Ecto neural progenitor cell (in vitro differentiated cells): ENCODE measurements at regions not wholly inside any gene's neighbourhood (a gene's known extent, or its start where the extent isn't known, plus 50 kb on each side); places are given as distances from the start of the nearest gene placed in this dataset.
"Not testable (repeated sequence)": the region's sequence is repeated elsewhere in the genome, so short reads cannot be mapped to it uniquely, and the experiment has no call there.

ENCODE experiments used
- DNase-seq: peaks from one replicate; pipeline ENCODE4 v3.0.0-alpha.2; 2018; ENCODE audit warnings: low spot score

DNA sequence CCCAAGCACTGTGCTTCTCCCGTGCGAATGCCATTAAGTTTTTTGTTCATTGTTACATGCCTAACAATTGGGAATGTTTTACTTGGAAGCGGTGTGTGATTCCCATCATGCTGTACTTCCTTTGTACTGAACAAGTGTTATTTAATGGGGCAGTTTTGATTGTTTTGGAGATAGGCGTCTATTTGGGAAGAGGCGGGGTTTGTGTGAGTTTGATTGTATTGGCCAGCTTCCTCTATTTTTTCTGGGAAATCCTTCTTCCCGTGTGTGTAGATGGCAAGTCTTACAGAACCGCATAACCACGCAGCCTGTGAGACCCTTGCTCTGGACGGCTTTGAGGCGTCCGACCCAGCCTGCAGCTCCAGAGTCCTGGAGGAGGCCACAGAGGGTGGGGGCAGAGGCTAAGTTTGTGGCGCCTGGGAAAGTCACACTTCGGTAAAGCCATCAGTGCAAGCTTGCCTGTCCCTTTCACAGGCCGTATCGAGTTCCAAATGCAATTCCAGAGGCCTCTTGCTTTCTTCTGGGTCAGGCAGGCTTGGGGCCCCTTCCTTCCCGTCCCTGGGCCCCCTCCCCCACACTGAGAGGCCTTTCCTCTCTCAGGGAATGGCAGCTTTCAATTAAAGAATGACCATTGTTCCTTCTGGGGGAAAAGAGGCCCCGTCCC lies 210.3 kb downstream of the TOMM20 start:
- no peak for DNase-seq

DNA sequence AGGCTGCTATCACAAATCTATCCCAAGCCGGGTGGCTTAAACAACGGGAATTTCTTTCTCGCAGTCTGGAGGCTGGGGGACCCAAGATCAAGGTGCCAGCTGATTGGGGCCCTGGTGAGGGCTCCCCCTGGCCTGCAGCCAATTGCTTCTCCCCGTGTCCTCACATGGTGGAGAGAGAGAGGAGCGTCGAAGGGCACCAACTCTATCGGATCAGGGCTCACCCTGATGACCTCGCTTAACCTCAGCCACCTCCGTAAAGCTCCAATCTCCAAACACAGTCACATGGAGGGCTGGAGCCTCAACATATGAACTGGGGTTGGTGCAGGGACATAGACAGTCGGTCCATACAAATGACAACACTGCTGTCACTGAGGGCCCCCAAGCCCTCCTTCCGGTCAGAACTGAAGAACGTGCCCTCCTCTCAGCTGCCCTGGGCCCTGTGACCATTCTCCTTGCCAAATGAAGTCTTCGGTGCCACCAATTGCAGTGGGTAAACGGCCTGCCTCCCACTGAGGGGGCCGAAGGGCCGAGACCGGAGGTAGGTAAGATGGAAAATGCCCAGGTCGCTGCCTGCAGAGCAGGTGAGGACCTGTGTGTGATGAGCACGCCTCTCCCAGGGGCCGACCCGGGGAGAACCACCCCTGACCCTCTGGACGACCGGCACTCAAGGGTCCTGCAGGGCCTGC lies 211.0 kb downstream of the TOMM20 start:
- no peak for DNase-seq

- DNase-seq, result no peak
Observed at GRCh38 chr1:234916840-234917239, 211.8 kb downstream of the TOMM20 start.

DNA sequence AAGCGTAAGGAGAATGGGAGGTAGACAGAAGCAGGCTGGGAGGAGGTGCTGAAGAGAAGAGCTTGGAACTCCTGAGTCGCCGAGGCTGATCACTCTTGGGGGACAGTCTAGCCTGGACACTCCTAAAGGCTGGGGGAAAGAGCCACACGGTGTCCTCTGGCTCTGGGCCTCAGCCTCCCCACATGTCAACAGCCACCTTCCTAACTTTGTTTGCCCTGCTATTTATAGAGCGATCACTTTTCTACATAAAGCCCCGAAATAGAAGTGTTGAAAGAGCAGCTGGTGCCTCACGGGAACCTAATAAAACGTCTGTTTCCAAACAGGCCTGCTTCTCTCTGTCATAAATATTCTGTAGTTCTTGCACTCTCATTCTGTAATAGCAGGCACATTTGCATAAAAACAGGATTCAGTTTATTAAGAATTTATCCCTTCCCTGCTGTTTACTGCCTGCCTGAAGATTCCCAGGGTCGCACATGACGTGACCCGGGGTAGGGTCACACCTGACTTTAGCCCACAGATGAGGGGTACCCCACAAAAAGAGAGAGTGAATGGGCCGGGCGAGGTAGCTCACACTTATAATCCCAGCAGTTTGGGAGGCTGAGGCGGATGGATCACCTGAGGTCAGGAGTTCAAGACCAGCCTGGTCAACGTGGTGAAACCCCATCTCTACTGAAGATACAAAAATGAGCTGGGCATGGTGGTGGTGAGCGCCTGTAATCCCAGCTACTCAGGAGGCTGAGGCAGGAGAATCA lies 212.5 kb downstream of the TOMM20 start:
- no peak for DNase-seq

DNA sequence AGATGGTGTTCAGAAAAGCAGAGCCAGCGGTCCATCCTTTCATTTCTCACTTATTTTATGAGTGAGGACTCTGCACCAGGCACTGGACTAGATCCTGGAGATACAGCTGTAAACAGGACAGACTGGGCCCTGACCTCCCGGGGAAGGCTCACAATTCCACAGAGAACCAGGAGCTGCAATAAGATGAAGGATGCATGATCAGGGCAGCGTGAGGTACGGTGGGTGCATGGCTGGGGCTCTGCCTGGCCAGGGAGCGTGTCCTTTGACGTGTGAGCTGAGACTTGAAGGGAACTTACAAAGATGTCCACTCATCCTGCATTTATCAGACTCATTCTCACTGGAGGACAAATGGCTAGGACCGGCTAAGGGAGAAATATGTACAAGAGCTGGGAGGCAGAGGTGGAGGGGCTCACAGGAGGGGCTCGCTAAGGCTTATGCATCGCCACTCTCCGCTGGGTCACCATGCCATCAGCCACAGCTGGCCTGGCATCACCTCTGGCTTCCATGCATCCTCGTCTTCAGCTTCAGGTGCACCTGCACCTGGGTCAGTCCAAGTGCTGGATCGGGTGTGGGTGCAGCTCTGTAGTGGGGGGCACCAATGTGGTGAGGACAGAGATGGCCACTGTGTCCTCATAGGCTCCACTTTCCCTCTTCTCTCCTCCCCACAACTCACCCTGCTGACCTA lies 213.9 kb downstream of the TOMM20 start:
- no peak for DNase-seq

DNA sequence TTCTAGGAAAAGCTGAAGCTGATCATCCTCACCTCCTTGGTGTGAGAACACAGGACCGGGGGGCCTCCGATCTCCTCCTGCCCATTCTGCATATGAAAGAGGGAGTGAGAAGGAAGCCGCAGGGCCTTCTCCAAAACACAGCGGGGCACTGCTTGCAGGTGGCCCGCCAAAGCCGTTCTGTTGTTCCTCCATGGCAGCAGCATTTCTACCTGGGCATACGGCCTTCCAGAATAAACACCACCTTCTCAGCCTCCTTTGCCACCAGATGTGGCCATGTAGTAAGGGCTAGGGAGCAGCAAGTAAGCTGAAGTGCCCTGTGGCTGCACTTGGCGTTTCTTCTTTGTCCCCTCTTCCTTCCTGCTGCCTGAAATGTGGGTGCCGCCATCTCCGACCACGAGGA lies 214.9 kb downstream of the TOMM20 start:
- DNase-seq, result no peak

DNA sequence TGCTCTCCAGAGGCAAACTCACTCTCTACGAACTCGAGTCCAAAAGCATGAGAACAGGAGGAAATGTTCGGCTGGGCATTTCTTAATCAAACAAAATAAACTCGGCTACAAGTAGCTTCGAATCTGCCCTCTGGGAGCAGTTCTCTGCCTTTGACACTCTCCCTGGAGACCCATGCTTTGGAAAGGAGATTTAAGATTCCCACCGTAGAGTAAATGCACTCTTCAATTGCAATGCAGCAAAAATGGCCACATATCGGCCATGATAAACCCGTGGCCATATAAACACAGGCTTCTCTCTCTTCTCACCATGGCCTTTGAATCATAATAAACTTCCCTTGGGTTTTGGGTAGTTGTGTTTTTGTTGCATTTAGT lies 215.4 kb downstream of the TOMM20 start:
- no peak for DNase-seq

GRCh38 chr1:234912548-234913277 lies 215.9 kb downstream of the TOMM20 start:
- DNase-seq, result no peak

DNA sequence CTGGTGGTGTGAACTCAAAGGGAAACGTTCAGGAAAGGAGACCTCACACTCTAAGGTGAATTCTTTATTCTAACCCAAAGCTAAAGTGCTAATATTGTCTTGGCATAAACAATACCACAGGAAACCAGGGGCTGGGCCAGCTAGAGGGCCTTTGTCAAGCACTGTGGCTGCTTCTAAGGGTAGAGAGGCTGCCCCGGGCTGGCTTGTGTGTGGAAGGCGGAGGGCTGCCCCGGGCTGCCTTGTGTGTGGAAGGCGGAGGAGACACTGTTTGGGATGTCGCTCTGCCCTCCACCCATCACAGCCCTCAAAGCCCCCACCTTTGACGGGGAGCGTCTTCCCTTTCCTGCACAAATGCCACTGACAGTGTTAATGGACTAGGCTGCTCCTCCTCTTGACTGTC lies 216.8 kb downstream of the TOMM20 start:
- DNase-seq, result no peak

GRCh38 chr1:234911136-234911535 lies 217.5 kb downstream of the TOMM20 start:
- DNase-seq, result not testable (repeated sequence)

DNA sequence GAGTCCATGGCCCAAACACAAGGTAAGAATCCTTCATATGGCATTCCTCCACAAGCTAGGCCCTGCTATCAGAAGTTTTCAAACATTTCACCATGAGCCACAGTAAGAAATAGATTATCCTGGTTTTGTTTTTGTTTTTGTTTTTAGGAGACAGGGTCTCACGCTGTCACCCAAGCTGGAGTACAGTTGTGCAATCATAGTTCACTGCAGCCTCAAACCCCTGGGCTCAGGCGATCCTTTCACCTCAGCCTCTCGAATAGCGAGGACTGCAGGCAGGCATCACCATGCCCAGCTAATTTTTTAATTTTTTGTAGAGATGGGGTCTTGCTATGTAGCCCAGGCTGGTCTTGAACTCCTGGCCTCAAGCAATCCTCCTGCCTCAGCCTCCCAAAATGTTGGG lies 218.8 kb downstream of the TOMM20 start:
- DNase-seq, result no peak

DNA sequence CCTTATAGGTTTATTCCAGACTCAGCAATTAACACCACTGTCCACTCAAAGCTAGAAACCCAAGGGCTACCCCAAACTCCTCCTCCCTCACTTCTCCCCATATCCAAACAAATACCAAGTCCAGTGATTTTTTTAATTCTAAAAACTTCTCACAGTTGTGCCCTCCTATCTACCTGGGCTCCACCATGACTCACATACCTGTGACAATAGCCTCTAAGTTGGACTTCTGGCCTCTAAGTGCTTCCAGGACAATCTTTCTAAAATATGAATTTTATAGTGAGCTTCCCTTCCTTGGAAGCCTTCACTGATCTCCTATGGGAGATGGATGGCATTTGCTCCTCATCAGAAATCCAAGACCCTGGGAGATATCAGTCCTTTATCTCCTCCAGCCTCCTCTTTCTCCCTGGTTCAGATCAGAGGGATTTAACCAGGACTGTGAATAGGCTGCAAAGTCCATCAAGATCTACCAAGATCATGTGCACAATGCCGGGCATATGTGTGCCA lies 219.3 kb downstream of the TOMM20 start:
- no peak for DNase-seq

GRCh38 chr1:234908571-234908970 lies 220.1 kb downstream of the TOMM20 start:
- DNase-seq, result no peak

- no peak for DNase-seq
Observed at GRCh38 chr1:234907940-234908405, 220.7 kb downstream of the TOMM20 start.

- no peak for DNase-seq
Observed at GRCh38 chr1:234907208-234907939, 221.3 kb downstream of the TOMM20 start.

GRCh38 chr1:234906654-234907053 lies 222.0 kb downstream of the TOMM20 start:
- DNase-seq, result no peak

- DNase-seq, result no peak
Observed at GRCh38 chr1:234902774-234903547, 225.7 kb downstream of the TOMM20 start.

DNA sequence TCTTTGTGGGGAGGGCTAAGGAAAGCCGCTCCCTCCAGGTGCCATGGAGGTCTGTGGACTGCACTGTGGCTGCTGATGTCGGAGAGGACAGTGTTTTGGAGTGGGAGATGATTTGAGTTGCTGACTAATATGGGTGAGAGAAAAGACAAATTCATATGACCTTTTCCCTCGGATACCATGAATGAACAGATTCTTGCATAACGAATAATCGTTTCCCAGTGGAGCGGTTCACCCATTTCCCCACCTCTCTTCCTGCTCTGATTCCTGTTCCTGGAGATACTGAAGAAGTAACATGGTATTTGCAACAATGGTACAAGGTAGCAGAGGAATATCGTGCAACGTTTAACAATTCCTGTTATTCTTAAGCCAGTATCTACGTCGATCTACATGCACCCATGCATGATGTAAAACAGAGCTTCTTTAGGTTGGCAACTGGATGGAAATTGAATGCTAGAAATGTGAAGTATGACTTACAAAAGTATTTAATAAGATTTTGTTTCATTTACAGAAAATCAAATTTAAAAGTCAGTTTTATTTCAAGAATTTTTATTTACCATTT lies 227.1 kb downstream of the TOMM20 start:
- DNase-seq, result no peak

DNA sequence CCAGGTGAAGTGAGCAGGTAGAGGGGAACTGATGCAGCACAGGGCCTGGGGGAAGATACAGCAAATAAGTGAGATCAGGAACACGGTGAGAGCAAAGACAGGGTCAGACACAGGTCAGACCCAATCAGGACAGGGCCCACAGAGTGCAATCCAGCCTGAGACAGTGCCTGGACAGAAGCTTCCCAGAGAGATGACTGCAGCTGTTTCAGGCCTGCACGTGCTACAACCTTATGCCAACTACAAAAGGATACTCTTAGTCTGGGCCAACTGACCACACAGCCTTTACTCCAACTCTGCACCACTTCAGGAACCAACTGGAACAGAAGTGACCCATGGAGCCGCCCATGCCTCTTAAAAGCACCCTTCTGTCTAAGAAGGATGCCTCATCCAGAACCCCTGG lies 228.0 kb downstream of the TOMM20 start:
- no peak for DNase-seq

DNA sequence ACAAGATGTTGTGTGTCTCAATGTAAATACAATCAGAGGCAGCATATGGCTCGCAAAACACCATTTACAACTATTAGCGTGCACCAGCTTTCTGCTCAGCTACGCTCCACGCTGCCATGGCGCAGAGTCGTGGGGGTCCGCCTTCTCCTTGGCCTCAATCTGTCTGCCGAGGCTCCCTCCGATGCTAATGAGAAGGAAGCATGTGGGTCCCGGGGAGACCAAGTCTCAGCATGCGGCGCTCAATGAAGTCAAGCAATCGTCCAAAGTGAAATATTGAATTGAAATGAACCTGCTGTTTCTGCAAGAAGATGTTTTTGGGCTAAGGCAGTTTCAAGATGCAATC lies 228.9 kb downstream of the TOMM20 start:
- no peak for DNase-seq
